HG03558 (cell line): ENCODE measurements at regions not wholly inside any gene's neighbourhood (a gene's known extent, or its start where the extent isn't known, plus 50 kb on each side); places are given as distances from the start of the nearest gene placed in this dataset.

ENCODE experiments used
- ATAC-seq: cut with Tn5 transposase; IDR thresholded peaks from one replicate; pipeline ENCODE4 v1.9.1; 2021; ENCODE audit warnings: moderate number of reproducible peaks; ENCODE audit not compliant: unreplicated experiment; ENCODE audit errors: extremely low read depth

DNA sequence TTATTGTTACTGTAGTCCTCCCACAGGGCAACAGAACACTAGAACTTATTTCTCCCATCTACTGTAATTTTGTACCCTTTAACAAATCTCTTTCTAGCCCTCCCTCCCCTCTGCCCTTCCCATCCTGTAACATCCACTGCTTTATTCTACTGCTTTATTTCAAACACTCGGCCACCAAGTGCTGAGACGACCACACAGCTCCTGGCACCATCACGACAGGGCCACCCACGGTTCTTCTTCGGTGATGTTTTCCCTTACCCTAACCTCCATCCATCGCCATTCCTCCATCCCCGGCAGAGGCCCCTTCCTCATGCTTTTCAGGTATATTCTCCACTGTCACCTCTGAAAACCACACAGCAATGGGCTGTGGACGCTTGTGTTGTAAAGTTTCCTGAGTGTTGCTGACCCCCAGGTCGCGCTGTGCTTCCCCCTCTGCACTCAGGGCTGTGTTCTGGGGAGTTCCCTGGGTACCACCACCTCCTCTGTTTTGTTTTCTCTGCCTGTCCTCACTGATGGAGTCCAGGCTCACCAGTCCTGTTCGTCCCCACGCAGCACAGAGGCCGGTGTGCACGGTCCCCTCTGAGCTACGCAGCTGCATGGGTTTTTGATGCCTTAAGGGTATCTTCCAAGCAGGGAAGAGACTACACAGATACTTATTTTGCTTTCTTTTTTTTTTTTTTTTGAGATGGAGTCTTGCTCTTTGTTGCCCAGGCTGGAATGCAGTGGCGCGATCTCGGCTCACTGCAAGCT lies 207.2 kb upstream of the TMEM132C start:
- no peak for ATAC-seq

- no peak for ATAC-seq
Observed at GRCh38 chr12:128068211-128068610, 198.8 kb upstream of the TMEM132C start.

DNA sequence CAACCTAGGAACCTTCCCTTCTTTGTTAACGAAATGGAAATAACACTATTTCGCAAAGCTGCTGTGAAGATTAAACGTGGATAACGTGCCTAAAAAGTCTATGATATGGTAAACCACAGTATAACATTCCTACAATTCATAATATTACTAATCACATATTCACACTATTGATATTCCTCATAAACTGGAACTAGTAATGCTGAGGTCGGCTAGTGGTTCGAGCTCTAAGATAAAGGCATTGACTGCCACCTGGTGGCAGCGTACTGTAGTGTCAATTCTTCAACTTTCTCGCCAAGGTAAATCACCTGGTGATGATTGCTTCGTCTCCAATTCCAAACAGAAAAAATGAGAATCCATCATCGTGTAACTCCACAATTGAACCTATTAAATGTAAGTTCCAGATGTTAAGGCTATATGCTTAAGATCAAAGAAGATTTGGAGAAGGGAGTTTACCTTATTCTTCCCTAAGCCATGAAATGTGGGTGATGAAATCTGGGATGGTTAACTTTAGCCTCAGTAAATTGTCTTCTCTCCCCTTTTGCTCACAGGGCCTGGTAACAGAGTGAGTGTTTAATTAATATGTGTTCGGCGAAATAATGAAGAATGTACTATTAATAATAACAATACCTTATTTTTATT lies 197.5 kb upstream of the TMEM132C start:
- peak; percentile 59 for ATAC-seq

GRCh38 chr12:128073937-128074336 lies 193.0 kb upstream of the TMEM132C start:
- ATAC-seq: no peak

DNA sequence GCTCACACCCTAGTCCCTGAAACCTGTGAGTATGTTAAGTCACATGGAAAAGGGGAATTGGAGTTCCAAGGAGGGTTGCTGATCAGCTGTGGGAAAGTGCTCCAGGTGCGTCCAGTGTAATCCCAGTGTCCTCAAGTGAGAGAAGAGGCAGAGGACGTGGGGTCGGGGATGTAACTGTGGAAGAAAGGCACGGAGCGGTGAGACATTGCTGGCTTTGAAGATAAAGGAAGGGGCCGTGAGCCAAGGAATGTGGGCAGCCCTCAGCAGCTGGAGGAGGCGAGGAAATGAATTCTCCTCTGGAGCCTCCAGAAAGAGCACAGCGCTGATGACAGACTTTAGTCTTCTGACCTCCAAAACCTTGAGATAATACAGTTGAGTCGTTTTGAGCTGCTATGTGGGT lies 191.6 kb upstream of the TMEM132C start:
- no peak for ATAC-seq

GRCh38 chr12:128076188-128076587 lies 190.8 kb upstream of the TMEM132C start:
- no peak for ATAC-seq

DNA sequence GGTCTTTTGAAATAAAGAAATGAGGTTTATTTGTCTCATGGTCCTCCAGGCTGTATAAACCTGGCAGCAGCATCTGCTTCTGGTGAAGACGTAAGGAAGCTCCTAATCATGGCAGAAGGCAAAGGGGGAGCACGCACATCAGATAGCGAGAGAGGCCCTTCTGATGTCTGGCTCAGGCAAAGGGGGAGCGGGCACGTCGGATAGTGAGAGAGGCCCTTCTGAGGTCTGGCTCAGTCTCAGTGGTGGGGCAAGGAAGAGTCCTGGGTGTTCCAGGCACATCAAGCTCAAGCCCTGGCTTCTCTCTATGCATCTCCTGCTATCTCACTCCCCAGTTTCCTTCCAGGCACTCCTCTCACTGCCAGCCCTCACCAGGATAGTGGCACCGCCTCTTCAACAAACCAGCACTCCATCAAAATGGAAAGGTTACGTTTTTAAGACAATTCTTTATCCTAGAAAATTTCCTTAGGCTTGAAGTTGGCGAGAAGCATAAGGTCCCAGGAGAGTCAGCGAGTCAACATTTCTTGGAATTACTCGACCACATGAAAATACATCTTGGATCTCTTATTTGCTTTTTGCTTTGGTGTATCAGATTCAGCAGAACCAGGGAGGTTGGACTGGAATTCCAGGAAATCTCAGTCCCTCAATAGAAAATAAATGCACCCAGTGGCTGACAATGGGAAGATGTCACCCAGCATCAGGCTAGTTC lies 189.6 kb upstream of the TMEM132C start:
- no peak for ATAC-seq

DNA sequence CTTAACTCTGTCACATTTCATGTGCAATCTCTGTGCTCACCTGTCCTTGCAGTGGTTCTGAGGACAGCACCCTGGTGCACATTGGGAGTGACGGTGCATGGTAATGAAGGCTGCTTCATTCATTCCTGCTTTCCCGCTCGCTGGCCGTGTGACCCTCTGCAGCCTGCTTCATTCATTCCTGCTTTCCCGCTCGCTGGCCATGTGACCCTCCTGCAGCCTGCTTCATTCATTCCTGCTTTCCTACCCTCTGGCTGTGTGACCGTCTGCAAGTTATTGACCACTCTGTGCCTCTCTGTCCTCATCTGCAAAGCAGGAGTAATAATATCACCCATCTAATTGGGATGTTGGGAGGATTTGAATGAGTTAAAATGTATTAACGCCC lies 189.1 kb upstream of the TMEM132C start:
- no peak for ATAC-seq

DNA sequence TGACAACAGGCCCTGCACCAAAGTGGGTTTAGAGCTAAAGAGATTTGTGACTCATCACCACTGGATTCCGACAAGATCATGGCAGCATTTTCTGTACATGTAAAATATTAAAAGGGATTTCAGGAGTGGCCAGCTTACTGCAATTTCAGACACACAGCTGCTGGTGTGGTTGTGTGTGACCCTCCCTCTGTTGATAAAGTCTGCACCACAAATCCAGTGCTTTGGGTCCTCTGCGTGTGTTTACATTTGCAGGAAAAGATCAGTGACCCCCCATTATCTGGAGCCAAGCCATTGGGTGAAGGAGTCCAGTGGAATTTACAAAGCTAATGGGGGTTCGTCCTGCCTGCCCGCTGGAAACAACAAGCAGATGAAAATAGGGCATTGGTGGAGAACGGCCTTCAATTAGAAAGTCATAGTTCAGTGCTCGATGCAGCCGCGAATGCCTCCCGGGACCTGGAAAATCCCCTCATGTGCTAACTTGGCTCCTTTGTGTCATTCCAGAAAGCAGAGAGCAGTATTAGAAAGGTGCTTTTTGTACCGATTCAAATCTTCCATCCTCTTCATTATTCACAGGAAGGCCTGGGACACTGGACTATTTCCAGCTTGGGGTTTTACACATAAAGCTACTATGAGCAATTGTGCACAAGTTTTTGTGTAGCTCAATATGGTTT lies 188.5 kb upstream of the TMEM132C start:
- ATAC-seq: no peak

DNA sequence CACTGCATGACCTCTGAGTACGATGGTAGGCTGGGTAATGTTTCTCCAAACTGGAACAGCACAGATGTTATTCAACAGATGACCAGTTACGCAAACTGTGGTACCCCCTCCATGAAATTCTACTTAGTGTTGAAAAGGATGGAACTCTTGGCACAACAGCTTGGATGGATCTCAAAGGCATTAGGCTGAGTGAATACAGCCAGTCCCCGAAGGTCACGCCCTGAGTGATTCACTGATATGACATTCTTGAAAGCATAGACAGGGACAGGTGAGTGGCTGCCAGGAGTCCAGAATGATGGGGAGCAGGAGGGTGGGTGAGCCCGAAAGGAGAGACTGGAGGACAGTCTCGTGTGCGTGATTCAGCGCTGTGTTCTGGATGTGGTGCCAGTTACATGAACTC lies 187.5 kb upstream of the TMEM132C start:
- ATAC-seq: no peak

GRCh38 chr12:128083132-128083729 lies 183.7 kb upstream of the TMEM132C start:
- no peak for ATAC-seq

- ATAC-seq: no peak
Observed at GRCh38 chr12:128088926-128089325, 178.0 kb upstream of the TMEM132C start.

GRCh38 chr12:128089961-128090360 lies 177.0 kb upstream of the TMEM132C start:
- ATAC-seq: no peak

- ATAC-seq: no peak
Observed at GRCh38 chr12:128091101-128091720, 175.8 kb upstream of the TMEM132C start.

DNA sequence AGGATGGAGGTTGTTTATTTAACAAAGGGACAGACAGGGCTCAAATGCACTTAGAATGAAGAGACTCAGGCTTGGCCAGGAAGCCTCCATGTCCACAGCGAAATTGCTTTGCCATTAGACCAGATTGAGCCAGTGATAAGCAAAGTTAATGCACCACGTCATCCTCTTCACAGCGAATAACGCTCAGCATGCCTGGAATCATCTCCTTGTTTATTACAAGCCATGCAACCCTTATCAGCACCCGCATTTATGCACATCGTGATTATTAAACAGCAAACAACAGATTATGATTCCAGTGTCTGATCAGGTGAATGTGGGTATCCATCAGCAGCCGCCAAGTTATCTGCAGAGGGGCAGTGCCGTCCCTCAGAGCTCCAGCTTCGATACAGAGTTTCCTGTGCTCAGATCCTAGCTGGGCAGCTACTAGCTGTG lies 175.0 kb upstream of the TMEM132C start:
- ATAC-seq: no peak

DNA sequence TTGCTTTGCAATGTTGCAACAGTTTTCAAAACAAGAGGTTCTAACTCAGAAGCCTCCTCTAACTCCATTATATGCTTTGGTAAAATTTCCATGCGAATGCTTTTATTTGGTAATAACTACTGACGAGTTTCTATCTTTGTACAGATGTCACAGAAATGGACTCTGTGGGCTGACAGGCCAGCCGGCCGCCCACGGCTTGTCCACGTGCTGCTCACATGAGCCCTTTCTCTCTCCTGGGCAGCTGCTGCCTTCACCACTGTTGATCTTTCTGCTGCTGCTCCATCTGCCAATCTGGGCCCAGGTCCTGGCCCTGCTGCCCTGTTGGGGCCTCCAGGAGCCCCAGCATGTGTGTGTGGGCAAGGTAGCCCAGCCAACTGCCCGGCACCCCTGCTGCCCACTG lies 168.2 kb upstream of the TMEM132C start:
- ATAC-seq: no peak

DNA sequence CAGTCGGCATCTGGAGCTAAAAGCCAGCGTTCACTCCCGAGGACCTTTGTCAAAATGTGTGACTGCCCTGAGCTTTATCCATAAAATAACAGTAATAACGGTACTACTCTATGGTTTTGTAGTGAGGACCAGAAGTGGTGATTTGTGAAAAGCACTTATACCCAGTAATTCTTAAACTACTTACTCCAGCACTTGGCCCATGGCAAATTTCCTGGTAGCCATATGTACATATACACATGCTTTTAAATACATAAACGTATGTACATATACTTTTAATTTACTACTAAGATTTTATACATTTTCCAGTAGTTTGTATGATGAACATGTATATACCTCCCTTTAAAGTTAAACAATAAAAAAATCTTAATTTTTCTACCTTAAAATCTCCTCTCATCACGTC lies 163.8 kb upstream of the TMEM132C start:
- no peak for ATAC-seq

DNA sequence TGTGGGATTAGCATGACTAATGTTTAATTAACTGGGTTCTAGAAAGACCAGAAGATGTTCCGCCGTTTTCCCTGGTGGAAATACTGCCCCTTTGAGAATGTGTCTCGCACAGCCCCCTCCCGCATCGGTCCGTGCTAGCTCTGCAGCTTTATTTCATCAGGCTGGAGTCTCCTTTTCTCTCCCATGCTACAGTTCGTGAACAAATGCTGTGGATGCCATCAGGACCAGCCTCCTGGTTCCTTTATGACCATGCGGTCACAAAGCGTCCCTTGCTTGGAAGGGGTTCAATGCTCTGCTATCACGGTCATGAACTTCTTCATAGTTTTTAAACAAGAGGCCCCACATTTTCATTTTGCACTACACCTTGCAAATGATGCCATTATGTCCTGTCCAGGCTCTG lies 157.7 kb upstream of the TMEM132C start:
- no peak for ATAC-seq

GRCh38 chr12:128109636-128110035 lies 157.3 kb upstream of the TMEM132C start:
- ATAC-seq: no peak

- ATAC-seq: no peak
Observed at GRCh38 chr12:128111333-128111732, 155.6 kb upstream of the TMEM132C start.
